Forelimb muscle (tissue), 1 donor: ENCODE measurements at regions not wholly inside any gene's neighbourhood (a gene's known extent, or its start where the extent isn't known, plus 50 kb on each side); places are given as distances from the start of the nearest gene placed in this dataset.

Experiments used
- DNase-seq: peaks from one replicate; pipeline ENCODE4 v3.0.0-alpha.2; 2013; ENCODE audit warnings: low read depth

DNA sequence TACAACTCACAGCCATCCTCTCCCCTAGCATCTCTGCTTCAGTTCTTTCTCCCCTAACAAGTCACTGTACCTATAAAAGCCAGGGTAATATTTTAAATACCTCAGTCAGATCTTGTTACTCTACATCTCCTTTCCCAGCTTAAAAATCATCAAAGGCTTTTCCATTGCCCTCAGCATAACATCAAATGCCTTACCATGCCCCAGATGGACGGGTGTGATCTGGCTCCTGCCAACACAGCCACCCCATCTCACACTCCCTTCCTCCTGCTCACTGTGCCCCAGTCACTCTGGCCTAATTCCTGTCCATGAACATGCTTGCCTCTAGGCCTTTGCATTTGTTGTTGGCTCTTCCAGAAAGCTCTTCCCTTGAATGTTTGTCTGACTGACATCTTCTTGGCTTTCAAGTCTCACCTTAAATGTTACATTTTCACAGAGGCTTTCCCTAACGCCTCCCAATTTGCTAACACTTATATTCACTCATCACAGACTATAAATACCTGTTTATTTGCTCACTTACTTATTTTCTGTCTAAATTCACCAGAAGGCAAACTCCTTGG lies 640.9 kb downstream of the NYAP2 start:
- no peak for DNase-seq

DNA sequence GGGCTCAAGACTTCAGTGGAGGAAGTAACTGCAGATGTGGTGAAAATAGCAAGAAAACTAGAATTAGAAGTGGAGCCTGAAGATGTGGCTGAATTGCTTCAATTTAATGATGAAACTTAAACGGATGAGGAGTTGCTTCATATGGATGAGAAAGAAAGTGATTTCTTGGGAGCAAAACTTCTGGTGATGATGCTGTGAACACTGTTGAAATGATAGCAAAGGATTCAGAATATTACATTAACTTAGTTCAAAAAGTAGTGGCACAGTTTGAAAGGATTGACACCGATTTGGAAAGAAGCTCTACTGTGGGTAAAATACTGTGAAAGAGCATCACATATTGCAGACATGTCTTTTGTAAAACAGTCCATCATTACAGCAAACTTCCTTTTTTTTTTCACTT lies 638.0 kb downstream of the NYAP2 start:
- DNase-seq = no peak

DNA sequence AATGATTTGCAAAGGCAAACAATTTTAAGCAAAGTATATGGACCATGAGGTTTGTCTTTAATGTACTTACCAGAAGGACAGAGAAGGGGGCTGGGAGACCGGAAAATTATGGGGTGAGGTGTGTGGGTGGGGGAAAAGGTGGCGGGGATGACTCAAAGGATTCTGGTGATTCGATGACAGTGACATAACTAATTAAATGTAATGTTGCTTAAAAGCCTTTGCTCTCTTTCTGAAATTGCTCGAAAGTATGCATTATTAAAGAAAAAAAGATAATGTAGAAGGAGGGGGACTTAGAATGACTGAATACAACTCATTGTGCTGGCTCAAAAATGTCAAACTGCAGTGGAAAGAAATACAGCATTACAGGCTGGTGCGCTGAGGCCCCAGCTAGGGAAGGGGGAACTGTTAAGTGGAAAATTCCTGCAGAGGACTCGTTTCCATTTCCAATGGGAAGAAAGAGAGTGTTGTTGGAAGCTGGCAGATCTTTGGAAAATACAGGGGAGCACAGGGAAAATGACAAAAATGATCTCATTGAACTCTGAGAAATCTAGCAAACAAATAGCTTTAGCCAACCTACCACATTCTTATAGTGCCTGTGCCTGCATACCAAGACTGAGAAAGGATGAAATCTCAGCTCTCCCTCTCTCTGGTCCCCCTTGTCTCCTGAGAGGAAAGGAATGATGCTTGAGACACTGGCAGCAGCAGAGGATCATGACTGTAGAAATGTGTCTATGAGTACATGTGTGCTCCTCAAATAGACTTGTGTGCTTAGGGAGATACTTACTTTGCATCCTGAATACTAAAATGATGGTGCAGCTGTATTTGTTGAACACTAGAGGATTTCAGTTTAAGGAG lies 632.4 kb downstream of the NYAP2 start:
- peak; percentile 48 for DNase-seq

DNA sequence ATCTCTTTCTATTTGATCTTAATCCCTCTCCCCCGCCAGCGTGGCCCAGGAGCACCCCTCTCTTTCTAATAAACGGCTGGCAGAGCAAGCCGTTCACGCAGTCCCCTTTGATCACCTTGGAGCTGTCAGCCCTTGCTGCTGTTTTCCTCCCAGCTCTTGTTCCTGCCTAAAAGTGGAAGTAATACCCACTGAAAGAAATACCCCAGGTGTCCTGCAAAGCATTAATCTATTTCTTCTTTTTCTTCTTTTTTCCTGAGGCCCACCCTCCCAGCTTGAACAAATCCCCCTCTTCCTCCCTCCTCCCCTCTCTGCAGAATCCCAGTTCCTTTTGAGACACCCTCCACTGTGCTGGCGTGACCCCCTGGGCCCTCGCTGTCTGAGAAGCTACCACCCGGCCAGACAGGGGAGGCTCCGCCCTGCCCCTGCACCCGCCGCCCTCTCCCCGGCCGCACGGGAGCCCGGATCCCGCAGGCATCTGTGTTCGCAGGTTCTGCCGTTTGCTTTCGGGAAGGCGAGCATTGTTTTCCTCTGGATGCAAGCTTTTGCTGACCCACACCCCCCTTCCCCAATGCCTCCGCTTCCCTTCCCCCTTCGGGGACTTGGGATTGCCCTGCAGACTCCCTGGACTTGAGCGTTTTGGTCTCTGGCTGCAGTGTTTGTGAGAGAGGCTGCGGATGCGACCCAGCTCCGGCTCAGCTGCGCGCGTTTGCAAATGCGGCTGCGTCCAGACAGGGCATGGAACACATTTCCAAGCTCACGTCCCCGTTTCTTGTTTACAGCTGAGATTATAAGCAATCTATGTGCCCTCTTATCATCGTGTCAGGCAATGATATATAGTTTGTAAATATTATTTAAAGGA lies 631.5 kb downstream of the NYAP2 start:
- DNase-seq = peak; percentile 16

DNA sequence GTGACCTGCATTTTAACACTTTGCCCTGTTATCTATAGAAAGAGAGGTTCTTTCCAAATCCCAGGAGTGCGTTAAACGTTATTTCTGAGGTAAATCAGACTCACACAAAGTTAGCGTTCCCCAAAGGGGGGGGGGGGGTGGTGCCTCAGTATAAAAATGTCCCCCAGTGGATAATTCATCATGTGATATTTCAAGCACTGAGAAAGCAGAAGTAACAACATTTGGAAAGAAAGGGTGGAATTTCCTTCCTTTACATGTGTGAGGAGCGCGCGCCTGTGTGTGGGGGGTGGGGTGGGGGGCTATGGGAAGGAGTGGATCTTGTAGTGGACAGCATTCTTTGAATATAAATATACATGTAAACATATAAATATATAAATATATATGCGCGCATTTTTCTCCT lies 630.9 kb downstream of the NYAP2 start:
- DNase-seq = no peak

DNA sequence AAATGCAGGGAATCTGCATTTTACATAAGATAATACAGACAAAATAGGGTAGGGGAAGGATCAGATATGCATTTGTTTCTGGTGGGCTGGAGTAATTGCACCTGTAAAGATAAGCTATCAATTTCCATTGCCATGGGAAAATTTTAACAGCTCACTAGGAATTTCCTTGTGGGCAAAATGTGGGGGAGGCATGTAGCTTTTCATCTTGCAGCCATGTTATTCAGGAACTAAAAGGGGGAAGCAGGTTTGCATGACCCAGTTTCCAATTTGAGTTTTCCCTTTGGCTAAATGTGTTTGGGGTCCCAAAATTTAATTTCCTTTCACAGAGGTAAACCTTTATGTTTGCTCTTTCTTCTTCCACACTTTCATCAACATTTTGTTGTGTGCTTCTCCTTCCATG lies 624.4 kb downstream of the NYAP2 start:
- no peak for DNase-seq

DNA sequence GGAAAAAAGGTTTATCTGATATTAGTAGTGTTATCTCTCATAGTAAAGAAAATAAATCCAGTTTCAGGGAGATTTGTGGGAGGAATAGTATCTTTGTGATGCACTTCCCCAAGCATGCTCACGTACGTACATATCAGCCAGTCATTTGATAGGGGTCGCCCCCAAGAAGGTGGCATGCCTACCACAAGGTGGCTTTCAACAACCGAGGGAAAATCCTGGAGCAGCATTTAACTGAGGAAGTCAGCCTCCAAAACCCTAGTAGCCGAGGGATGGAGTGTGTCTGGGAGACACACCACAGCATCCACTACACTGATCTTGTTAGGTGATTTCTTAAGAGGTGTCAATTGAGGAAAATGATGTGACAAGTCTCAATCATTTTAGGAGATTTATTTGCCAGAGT lies 623.9 kb downstream of the NYAP2 start:
- no peak for DNase-seq

DNA sequence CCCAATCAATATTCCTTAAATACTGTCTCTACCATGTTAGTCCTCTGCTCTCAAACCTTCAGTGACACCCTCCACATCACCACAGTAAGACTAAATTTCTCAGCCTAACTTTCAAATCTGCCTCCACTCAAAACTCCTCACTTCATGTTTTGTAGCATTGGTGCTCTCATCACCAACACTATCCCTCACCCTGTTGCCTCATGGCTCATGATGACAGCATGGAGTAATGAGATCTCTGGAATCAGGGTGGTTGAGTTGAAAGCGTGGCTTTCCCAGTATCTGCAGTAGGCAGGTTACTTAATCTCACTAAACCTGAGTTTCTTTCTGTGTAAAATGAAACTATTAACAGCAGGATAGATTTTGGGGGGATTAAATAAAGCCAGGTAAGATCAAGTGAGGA lies 621.4 kb downstream of the NYAP2 start:
- no peak for DNase-seq

DNA sequence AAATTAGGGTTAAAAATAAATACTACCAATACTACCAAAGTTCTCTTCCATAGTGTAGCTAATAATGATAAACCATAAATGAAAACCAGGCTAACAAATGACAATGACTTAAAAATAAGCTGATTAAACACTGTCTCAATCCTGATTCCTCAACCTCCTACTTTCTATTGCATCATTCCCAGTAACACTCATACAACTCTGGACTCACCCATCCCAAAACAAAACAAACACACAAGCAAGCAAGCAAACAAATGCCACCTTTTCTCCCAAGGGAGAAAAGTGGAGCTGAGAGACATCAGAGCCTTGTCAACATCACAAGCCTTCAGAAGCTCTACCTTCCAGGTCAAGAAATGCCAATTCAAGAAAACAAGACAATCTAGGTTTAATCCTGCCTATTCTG lies 620.7 kb downstream of the NYAP2 start:
- DNase-seq = no peak

DNA sequence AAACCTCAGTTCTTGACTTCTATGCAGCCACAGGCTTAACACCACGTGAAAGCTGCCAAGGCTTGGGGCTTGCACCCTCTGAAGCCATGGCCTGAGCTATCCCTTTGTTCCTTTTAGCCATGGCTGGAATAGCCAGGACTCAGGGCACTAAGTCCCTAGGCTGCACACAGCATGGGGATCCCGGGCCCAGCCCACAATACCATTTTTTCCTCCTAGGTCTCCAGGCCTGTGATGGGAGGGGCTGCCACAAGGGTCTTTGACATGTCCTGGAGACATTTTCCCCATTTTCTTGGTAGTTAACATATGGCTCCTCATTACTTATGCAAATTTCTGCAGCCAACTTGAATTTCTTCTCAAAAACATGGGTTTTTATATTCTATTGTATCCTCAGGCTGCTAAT lies 619.1 kb downstream of the NYAP2 start:
- DNase-seq = no peak

DNA sequence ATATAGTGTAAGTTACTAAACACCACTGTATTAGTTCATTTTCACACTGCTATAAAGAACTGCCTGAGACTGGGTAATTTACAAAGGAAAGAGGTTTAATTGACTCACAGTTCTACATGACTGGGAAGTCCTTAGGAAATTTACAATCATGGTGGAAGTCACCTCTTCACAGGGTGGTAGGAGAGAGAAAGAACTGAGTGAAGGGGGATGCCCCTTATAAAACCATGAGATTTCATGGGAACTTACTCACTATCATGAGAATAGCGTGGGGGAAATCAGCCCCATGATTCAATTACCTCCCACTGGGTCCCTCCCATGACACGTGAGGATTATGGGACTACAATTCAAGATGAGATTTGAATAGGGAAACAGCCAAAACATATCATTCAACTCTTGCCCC lies 618.0 kb downstream of the NYAP2 start:
- DNase-seq = no peak

DNA sequence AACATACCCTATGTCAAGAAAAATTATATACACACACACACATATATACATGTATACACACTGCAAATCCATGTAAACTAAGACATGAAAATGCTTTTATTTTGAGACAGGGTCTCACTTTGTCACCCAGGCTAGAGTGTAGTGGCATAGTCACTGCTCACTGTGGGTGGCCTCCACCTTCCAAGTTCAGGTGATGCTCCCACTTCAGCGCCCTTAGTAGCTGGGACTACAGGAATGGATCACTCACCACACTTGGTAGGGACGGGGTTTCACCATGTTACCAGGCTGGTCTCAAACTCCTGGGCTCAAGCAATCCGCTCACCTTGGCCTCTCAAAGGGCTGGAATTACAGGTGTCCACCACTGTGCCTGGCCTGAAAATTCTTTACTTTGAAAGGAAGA lies 617.6 kb downstream of the NYAP2 start:
- DNase-seq = no peak

DNA sequence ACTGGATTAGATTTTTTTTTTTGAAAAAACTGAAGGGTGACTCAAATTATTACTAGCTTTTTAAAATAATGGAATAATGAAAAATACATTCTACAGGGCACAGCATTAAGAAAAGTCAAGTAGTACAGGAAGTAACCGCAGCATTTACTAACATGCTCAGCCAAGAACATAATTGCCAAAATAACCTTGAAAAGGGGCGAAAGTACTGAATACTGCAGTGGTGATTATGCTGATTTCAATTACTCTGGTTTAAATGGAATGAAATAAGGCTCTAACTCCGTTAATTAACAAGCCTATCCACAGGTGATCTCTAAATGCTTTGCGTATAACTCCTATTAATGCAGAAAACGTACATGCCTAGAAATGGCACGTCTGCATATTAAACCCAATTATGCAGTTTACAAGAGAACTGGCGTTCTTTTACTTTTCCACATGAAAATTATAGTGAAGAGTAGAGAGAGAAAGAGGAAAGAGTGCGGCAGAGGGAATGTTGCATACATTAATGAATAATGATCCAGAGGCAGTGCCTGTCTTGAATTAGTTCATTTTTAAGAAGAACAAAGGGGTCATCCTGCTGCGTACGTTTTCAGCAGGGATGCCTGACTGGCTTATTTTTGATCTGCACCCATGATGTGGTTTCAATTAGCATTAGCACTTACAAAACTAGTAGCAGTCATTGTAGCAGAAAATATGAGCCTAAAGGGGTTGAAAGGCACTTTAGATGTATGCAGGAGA lies 612.4 kb downstream of the NYAP2 start:
- DNase-seq = no peak

DNA sequence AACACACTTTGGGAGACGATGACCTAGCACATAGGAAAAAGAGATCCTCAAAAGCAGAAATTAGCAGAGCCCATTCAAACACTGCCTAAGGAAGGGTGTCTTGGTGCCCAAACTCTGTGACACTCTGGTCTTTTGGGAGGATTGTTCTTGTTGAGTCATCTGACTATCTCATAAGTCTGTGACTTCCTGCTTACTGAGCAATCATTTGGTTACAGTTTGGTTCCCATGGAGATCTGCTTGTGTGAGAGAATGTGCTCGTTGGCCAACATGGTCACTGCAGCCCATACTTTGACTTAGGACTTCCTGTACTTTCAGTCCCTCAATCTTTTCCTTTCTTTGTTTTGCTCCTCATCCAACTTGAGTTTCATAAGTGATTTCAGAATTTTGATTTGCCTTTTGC lies 602.9 kb downstream of the NYAP2 start:
- DNase-seq = no peak

DNA sequence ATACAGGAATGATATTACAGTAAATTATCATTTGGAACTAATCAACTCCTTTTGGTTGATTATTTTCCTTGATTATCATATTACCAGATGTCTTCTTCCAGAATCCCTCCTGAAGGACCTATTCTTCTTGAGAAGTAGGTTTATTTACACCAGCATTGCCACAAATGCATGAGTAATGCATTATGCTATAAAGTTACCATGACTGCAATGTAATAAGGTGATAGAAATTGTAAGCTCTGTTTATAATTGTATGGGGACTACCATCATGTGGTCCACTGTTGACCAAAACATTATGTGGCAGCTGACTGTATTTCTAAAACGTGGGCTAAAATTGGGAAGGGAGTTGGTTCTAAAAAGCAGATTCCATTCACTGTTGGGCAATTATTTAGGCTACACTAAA lies 602.2 kb downstream of the NYAP2 start:
- no peak for DNase-seq

DNA sequence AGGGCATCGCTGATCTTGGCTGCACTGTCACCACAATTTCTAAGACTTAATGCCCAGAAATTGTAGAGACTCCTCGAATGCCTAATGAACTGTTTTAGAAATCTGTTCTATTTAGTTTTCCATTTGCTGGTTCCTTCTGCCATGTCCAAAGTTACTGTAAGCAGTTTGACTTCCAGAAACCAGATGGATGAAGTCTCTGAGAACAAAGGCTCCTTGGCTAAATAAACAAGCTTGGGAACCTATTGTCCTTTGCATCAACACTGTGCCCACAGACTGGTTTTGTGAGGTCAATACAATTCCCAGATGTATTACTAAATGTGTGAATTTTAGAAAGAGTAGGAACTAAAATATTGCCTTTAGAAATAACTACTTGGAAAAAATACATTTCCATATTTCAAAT lies 600.2 kb downstream of the NYAP2 start:
- no peak for DNase-seq

DNA sequence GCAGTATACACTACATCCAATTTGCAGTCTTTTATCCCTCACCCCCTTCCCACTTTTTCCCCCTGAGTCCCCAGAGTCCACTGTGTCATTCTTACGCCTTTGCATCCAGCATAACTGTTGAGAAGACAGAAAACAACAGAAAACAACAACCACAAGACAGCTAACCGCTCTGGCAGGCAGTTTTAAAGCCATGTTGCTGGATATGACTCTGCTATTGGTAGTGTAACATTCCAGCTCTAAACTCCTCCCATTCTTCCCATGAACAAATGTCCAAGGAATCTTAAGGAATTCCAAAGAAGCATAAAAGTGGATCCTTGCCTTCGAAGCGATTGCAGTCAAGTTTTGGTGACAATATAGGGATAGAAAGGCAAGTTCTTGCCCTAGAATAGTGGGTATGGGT lies 599.1 kb downstream of the NYAP2 start:
- no peak for DNase-seq

DNA sequence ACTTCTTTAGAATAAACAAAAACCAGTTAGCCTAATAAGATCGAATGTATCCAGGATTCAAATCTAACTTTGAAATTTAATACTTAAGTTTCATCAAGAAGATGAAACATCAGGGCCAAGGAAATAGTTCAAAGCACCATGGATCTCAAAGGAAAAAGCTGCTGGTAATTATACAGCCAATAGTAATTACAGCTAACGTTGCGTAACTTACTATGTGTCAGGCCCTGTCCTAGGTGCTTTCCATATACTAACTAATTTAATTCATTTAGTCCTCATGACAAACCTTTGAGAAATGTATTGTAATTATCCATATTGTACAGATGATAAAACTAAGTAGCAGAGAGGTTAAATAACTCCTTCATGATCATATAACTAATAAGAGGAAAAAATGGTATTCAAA lies 598.6 kb downstream of the NYAP2 start:
- DNase-seq = no peak

DNA sequence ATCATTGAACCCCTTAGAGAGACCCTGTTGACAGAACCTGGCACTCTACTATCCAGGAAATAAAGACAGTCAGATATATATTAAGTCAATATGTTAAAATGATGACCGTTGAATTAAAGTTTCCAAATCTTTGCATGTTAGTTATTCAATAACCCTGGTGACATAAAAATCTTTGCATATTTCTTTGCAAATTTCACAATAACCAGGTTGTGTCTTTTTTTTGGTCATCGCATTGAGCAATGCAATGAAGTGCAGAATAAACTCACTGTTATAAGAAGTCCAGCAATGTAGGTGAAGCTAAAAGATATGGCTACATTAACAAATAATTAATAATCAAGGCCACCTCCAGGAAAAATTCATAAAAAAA lies 596.9 kb downstream of the NYAP2 start:
- DNase-seq = no peak

DNA sequence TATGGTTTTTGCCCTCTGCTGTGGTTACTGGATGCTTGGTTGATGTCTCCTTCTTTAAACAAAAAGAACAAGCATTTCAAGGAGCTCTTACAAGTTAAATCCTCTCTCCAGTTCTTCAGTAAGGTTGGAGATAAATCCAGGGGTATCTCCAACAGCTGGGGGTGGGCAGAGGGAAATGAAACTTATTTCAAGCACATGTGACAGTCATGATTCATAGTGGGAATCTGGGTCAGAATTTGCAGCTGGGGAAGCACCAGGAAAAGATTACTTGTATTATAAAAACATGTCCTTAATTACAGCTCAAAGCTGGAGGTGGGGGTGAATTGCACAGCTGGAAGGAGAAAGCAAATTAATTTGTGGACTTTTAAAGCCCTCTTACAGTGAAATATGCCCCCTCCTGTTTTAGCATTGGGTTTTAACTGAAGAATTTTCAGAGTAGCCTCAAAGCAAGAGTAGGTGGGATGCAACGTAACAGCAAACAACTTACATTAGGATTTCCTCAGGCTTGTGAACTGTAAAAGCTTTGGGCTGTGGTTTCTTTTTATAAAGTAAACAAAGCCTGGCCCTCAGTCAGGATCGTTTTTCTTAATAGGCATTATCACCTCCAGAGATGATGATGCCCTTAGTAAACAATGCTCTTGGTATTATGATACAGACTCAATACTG lies 596.4 kb downstream of the NYAP2 start:
- DNase-seq = no peak

DNA sequence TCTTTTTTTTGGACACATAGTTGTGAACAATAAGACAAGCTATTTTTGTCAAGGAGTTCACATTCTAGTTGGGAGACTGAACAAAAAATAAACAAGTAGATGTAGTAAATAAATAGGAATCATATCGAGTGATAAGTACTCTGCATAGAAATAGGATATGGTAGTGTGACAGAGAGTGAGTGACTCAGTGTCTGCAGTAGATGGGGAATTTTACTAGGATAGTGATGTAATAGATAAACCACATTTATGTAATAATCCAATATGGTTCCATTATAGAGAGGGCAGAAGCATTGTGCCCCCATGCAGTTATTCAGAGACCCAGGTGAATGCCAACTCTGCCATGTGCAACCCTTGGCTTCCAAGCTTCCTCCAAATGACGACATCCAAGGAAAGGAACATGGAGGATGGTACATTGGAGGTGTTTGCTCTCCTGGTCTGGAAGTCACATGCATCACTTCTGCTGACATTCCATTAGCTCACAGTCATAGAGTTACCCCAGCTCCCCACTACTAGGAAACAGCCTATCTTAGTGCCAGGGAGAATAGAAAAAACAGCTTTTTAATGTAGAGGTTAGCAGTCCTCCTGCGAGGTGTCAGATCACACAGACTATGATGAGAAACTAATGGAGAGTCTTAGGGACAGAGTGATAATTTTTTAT lies 595.4 kb downstream of the NYAP2 start:
- DNase-seq = no peak
